ENCODE measurements at regions not wholly inside any gene's neighbourhood (a gene's known extent, or its start where the extent isn't known, plus 50 kb on each side); places are given as distances from the start of the nearest gene placed in this dataset.

DNA sequence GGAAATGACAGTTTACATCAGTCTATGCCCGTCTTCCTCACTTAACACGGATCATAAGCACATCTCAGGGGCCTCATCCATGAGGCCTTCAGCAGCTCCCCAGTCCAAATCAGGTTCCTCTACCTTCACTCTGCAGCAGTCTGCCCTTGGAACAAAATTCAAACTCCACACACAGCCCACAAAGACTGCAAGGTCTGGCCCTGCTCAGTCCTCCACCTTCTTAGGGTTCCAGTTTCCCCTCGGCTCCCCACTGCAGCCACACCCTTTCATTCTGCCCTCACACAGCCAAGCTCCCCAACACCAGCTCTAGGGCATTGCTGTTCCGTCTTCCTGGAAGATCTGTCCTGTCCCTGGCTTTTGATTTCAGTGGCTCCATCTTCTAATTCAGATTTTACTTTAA, 95.2 kb upstream of the IQSEC1 start:
- no peaks in the 10 kb centered on the region for H3K9me3 ChIP-seq (ENCODE audit: low read length)
- H3K27ac ChIP-seq (ENCODE audit: low read depth, low read length) = no peak overlapping the region
- H3K36me3 Mint-ChIP-seq = no peaks in the 10 kb centered on the region
- DNase-seq = no peak
- ChIA-PET CTCF (no interaction called here), POLR2A (no interaction called here)
- no peaks in the 10 kb centered on the region for H3K4me1 Mint-ChIP-seq
- H3K4me3 Mint-ChIP-seq = no peak overlapping the region
- no peaks in the 10 kb centered on the region for H3K27me3 ChIP-seq (ENCODE audit: insufficient read depth, low read length, poor library complexity, severe bottlenecking)
- peak overlapping the region in 1 of 8 donors; percentile 30 for H3K27ac Mint-ChIP-seq
- H3K4me1 ChIP-seq (ENCODE audit: insufficient read depth, low read length) = no peaks in the 10 kb centered on the region
- no peaks in the 10 kb centered on the region for H3K36me3 ChIP-seq (ENCODE audit: insufficient read depth, low read length)
- peaks cover 0 to 5% (median 0%) of the 10 kb centered on the region in 5 donors for H3K9me3 Mint-ChIP-seq
- peaks cover 6 to 8% of the 10 kb centered on the region in 2 donors for H3K27me3 Mint-ChIP-seq
- no peak overlapping the region for H3K4me3 ChIP-seq (ENCODE audit: low read length)

DNA sequence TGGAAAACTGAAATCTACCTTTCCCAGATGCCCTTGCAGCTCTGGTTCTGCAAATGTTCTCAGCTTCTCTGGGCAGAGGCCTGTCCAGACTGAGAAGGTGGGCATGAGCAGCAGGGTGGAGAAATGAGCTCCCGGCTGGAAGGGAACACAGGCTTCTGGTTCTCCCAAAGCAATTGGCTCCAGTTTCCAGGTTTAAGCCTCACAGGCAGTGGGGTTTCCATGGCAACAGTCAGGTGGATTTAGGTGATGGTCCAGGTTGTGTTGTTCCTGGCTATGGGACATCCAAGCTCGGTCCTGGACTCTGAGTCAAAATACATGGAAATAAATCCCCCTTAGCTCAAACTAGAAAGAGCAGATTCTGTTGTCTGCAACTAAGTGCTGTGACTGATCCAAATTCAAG, 94.6 kb upstream of the IQSEC1 start:
- Mint-ChIP-seq H3K4me1 (no peaks in the 10 kb centered on the region), H3K27ac (no peak overlapping the region), H3K36me3 (no peaks in the 10 kb centered on the region), H3K4me3 (no peak overlapping the region), H3K9me3 (peaks cover 0 to 5% (median 0%) of the 10 kb centered on the region in 5 donors), H3K27me3 (peaks cover 6 to 14% of the 10 kb centered on the region in 2 donors)
- CTCF ChIA-PET = interaction anchor here (0.6 kb wide), 1 partner anchor 81 kb away, joined by 3 read pairs; no protein-coding TSS in a partner anchor
- H3K4me3 ChIP-seq (ENCODE audit: low read length) = no peak overlapping the region
- no peak for DNase-seq
- H3K27ac ChIP-seq (ENCODE audit: low read depth, low read length) = no peak overlapping the region
- no peaks in the 10 kb centered on the region for H3K27me3 ChIP-seq (ENCODE audit: insufficient read depth, low read length, poor library complexity, severe bottlenecking)
- no peaks in the 10 kb centered on the region for H3K9me3 ChIP-seq (ENCODE audit: low read length)
- no peaks in the 10 kb centered on the region for H3K36me3 ChIP-seq (ENCODE audit: insufficient read depth, low read length)
- POLR2A ChIA-PET = no interaction called here
- H3K4me1 ChIP-seq (ENCODE audit: insufficient read depth, low read length) = no peaks in the 10 kb centered on the region

DNA sequence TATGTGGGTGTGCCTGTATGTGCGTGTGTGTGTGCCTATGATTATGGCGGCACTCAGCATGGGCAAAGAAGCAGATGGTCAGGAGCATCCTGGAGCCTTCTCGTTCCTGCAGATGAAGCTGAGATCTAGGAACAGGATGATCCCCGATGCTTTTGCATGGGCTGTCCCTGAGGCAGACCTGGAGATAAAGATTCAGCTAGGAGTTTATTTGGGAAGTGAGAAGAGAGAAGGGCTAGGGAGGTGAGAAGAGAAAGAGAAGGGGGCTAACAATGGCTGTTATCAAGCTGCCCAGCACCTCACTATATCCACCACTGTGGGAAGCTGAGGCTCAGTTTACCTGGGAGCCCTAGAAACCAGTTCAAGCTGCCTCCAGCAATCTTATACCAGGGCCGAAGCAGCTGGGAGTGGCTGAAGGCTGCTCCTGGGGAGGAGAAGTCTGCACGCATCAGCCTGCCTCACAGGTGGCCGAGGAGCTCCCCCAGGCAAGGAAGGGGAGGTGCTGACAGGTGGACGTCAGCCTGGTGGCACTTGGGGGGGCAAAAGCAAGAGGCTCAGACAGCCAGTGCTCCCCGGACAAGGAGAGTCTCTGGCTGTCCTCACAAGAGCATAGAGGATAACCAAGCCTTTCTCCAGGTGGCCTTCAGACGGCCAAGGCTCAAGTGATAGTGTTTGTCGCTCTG, 94.0 kb upstream of the IQSEC1 start:
- H3K36me3 Mint-ChIP-seq = no peaks in the 10 kb centered on the region
- peaks cover 6 to 17% of the 10 kb centered on the region in 2 donors for H3K27me3 Mint-ChIP-seq
- CTCF ChIA-PET = interaction anchor here (0.6 to 1.0 kb wide), 2 partner anchors 8 to 82 kb away, joined by 3 read pairs; no protein-coding TSS in a partner anchor
- no peaks in the 10 kb centered on the region for H3K36me3 ChIP-seq (ENCODE audit: insufficient read depth, low read length)
- no peak overlapping the region for H3K27ac Mint-ChIP-seq
- no peak for DNase-seq
- no peaks in the 10 kb centered on the region for H3K4me1 Mint-ChIP-seq
- H3K27me3 ChIP-seq (ENCODE audit: insufficient read depth, low read length, poor library complexity, severe bottlenecking) = no peaks in the 10 kb centered on the region
- H3K4me1 ChIP-seq (ENCODE audit: insufficient read depth, low read length) = no peaks in the 10 kb centered on the region
- POLR2A ChIA-PET = no interaction called here
- H3K4me3 Mint-ChIP-seq = no peak overlapping the region
- H3K4me3 ChIP-seq (ENCODE audit: low read length) = no peak overlapping the region
- H3K27ac ChIP-seq (ENCODE audit: low read depth, low read length) = no peak overlapping the region
- no peaks in the 10 kb centered on the region for H3K9me3 ChIP-seq (ENCODE audit: low read length)
- H3K9me3 Mint-ChIP-seq = peaks cover 0 to 5% (median 0%) of the 10 kb centered on the region in 5 donors

DNA sequence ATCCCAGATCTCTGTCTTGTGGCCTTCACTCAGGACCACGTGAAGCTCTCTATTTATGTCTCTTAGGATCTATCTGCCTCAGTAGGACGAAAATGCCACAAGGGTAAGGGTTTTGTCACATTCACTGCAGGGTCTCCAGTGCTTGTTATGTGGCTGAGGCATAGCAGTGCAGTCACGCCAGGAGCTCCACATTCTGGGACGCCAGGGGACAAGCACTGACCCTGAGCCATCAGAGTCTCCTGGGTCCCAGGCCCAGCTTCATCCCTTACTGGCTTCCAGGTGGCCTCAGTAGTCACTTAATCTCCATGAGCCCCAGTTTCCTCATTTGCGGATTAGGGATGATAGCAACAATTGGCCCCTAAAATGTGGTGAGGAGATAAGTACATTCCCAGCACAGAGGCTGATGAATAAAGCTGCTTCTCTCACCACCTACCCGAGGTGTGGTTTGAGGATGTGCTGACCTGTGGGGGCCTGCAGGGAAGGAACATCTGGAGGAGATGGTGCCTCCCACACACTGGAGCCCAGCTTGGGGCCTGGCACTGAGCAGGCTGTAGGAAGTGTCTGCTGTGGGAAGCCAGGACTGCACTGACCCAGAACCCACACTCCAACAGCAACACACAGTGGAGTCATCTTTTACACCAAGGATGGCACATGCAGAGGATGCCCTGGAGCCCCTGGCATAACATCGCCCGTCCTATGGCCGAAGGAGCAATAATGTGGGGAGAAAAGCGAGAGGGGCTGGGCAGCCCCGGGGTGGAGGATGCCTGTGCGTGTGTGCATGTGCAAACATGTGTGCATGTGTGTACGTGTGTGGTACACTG, 93.2 kb upstream of the IQSEC1 start:
- Mint-ChIP-seq H3K4me3 (no peak overlapping the region), H3K27me3 (peaks cover 6 to 17% of the 10 kb centered on the region in 2 donors), H3K9me3 (peaks cover 0 to 5% (median 0%) of the 10 kb centered on the region in 5 donors), H3K4me1 (no peaks in the 10 kb centered on the region), H3K27ac (no peak overlapping the region), H3K36me3 (no peaks in the 10 kb centered on the region)
- Histone ChIP-seq H3K9me3 (ENCODE audit: low read length) (no peaks in the 10 kb centered on the region), H3K27ac (ENCODE audit: low read depth, low read length) (no peak overlapping the region), H3K36me3 (ENCODE audit: insufficient read depth, low read length) (no peaks in the 10 kb centered on the region), H3K4me1 (ENCODE audit: insufficient read depth, low read length) (no peaks in the 10 kb centered on the region), H3K27me3 (ENCODE audit: insufficient read depth, low read length, poor library complexity, severe bottlenecking) (no peaks in the 10 kb centered on the region), H3K4me3 (ENCODE audit: low read length) (no peak overlapping the region)
- ChIA-PET POLR2A (no interaction called here), CTCF (interaction anchor here (1.0 kb wide), 1 partner anchor 8 kb away, joined by 3 read pairs; no protein-coding TSS in a partner anchor)
- DNase-seq = no peak

DNA sequence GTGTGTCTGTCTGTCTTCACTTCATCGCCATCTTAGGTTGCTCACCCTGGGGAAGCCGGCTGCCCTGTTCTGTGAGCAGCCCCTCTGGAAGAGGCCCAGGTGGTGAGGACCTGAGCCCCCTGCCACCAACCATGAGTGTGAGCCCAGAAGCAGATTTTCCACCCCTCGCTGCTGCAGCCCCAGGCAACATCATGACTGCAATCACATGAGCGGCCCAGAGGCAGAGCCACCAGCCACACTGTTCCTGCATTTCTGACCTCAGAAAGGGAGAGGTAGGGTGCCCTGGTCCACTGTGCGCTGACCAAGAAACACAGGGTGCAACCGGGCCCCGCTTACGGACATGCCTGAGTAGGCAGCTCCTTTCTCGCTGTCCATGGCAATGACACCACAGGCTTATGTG, 92.3 kb upstream of the IQSEC1 start:
- Histone ChIP-seq H3K36me3 (ENCODE audit: insufficient read depth, low read length) (no peaks in the 10 kb centered on the region), H3K4me3 (ENCODE audit: low read length) (no peak overlapping the region), H3K4me1 (ENCODE audit: insufficient read depth, low read length) (no peaks in the 10 kb centered on the region), H3K9me3 (ENCODE audit: low read length) (no peaks in the 10 kb centered on the region), H3K27me3 (ENCODE audit: insufficient read depth, low read length, poor library complexity, severe bottlenecking) (no peaks in the 10 kb centered on the region), H3K27ac (ENCODE audit: low read depth, low read length) (no peak overlapping the region)
- CTCF ChIA-PET = no interaction called here
- Mint-ChIP-seq H3K27me3 (peaks cover 6 to 17% of the 10 kb centered on the region in 2 donors), H3K4me3 (no peak overlapping the region), H3K27ac (no peak overlapping the region), H3K4me1 (no peaks in the 10 kb centered on the region), H3K9me3 (peaks cover 0 to 5% (median 0%) of the 10 kb centered on the region in 5 donors), H3K36me3 (no peaks in the 10 kb centered on the region)
- no peak for DNase-seq
- POLR2A ChIA-PET = no interaction called here

DNA sequence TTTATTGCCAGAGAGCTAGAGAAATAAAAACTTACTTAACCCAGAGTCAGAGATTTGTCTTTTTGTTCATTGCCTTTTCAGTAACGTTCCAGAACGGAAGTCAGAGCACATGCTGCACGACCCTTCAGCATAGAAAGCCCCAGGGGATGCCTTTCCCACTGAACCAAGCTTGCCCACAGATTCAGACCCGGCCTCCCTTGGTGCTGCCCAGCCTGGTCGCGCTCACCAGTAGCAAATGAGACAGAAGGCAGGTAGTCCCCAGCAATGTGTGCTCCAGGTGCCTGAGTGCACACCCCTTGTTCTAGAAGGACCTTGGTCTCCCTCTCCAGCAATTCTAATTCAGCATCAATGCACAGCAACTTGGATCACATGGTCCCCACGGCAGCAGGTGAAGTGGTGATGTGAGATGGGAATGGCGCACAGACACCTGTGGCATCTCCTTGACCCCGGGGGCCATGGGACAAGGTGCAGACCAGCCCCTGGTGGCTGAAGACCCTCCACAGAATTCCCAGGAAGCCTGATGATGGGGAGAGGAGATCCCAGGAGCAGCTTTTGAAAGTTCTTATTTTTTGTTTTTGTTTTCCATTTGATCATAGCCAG, 91.8 kb upstream of the IQSEC1 start:
- Histone ChIP-seq H3K27me3 (ENCODE audit: insufficient read depth, low read length, poor library complexity, severe bottlenecking) (no peaks in the 10 kb centered on the region), H3K4me3 (ENCODE audit: low read length) (no peak overlapping the region), H3K36me3 (ENCODE audit: insufficient read depth, low read length) (no peaks in the 10 kb centered on the region), H3K4me1 (ENCODE audit: insufficient read depth, low read length) (no peaks in the 10 kb centered on the region), H3K27ac (ENCODE audit: low read depth, low read length) (no peak overlapping the region), H3K9me3 (ENCODE audit: low read length) (no peaks in the 10 kb centered on the region)
- H3K4me1 Mint-ChIP-seq = no peaks in the 10 kb centered on the region
- DNase-seq = no peak
- ChIA-PET CTCF (no interaction called here), POLR2A (no interaction called here)
- H3K27ac Mint-ChIP-seq = no peak overlapping the region
- H3K9me3 Mint-ChIP-seq = peaks cover 0 to 5% (median 0%) of the 10 kb centered on the region in 5 donors
- H3K36me3 Mint-ChIP-seq = no peaks in the 10 kb centered on the region
- H3K4me3 Mint-ChIP-seq = no peak overlapping the region
- peaks cover 6 to 17% of the 10 kb centered on the region in 2 donors for H3K27me3 Mint-ChIP-seq

DNA sequence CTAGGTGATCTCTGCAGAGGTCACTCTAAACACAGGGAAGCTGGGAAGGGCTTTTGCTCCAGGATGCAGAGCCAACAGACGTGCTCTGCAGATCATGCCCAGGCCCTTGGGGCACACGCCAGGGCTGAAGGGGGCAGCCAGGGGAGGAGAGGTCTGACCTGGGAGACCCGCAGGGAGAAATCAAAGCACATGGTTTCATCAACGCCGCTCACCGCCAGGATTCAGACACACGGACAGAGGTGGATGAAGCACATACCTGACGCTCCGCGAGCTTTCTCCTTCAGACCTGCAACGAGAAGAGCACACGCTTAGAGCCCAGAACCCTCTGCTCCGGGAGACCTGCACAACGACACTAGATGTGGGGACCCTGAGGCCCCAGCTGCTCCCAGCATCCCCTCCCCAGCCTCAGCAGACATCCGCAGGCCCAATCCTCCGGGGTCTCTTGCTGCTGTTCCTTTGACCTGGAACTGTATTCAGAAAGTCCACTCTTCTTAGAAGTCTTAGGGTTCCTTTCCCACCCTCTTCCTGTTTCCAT, 90.7 kb upstream of the IQSEC1 start:
- CTCF ChIA-PET = no interaction called here
- Mint-ChIP-seq H3K4me1 (no peaks in the 10 kb centered on the region), H3K27ac (no peak overlapping the region), H3K9me3 (no peaks in the 10 kb centered on the region), H3K36me3 (no peaks in the 10 kb centered on the region), H3K4me3 (no peak overlapping the region), H3K27me3 (peaks cover 4 to 17% of the 10 kb centered on the region in 2 donors)
- H3K27ac ChIP-seq (ENCODE audit: low read depth, low read length) = no peak overlapping the region
- no peaks in the 10 kb centered on the region for H3K27me3 ChIP-seq (ENCODE audit: insufficient read depth, low read length, poor library complexity, severe bottlenecking)
- H3K9me3 ChIP-seq (ENCODE audit: low read length) = no peaks in the 10 kb centered on the region
- no peak for DNase-seq
- H3K36me3 ChIP-seq (ENCODE audit: insufficient read depth, low read length) = no peaks in the 10 kb centered on the region
- POLR2A ChIA-PET = no interaction called here
- H3K4me3 ChIP-seq (ENCODE audit: low read length) = no peak overlapping the region
- no peaks in the 10 kb centered on the region for H3K4me1 ChIP-seq (ENCODE audit: insufficient read depth, low read length)

Data from CD8-positive, alpha-beta memory T cell (primary cell).